ENCODE measurements at regions not wholly inside any gene's neighbourhood (a gene's known extent, or its start where the extent isn't known, plus 50 kb on each side); places are given as distances from the start of the nearest gene placed in this dataset.

GRCh38 chr12:74227846-74228545, 309.6 kb upstream of the ATXN7L3B start:
- Histone ChIP-seq H3K79me2 (ENCODE audit: insufficient read depth) (no peaks in the 10 kb centered on the region), H3K4me1 (ENCODE audit: insufficient read depth) (no peaks in the 10 kb centered on the region), H3K4me3 (no peak overlapping the region), H3K9me2 (ENCODE audit: insufficient read depth) (no peaks in the 10 kb centered on the region), H3K27me3 (replicated peaks; ENCODE audit: insufficient read depth) (no peaks in the 10 kb centered on the region), H3K9me3 (ENCODE audit: low read depth) (peaks cover 5% of the 10 kb centered on the region), H3K9ac (no peak overlapping the region), H3K36me3 (ENCODE audit: low read depth) (no peaks in the 10 kb centered on the region), H4K20me1 (ENCODE audit: insufficient read depth) (no peaks in the 10 kb centered on the region), H3K4me2 (ENCODE audit: unreplicated experiment) (no peak overlapping the region), H2AFZ (no peak overlapping the region), H3F3A (ENCODE audit: insufficient read depth) (no peaks in the 10 kb centered on the region), H3K27ac (no peak overlapping the region)
- in situ Hi-C loops (cut with MboI), result no loop called here
- TF ChIP-seq EZH2 (IDR thresholded peaks at IDR 0.05; ENCODE audit: insufficient read depth, poor library complexity, severe bottlenecking) (no peak), EZH2phosphoT487 (IDR thresholded peaks at IDR 0.05; ENCODE audit: insufficient read depth, low read depth) (no peak)
- no peak for DNase-seq
- WGBS, 2 experiments (ENCODE audit: low coverage in 1 of 2, low lambda C conversion rate in 2 of 2, missing lambda C conversion rate in 2 of 2), result 11 to 19% methylated on average over 3 of the region's 3 CpGs

DNA sequence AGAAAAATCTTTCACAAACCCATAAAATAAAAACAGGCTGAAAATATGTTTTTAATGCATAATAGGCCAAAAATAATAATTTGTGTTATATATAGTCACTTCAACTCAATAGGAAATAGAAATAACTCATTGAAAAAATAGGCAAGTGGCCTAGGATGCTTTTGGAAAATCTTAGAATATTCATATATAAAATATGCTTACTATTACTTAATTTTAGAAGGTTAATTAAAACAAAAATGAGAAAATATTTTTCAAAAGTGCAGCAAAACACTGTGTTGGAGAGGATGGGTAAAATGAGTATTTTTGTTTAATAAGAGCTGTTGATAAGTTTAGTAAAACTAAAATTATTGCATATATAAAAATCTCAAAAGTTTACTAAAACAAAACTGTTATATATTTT, 308.0 kb upstream of the ATXN7L3B start:
- Histone ChIP-seq H3K79me2 (ENCODE audit: insufficient read depth) (no peaks in the 10 kb centered on the region), H3K4me3 (no peak overlapping the region), H3K4me2 (ENCODE audit: unreplicated experiment) (no peak overlapping the region), H3K4me1 (ENCODE audit: insufficient read depth) (no peaks in the 10 kb centered on the region), H3K9ac (no peak overlapping the region), H3K27me3 (replicated peaks; ENCODE audit: insufficient read depth) (no peaks in the 10 kb centered on the region), H3K9me2 (ENCODE audit: insufficient read depth) (no peaks in the 10 kb centered on the region), H3K36me3 (ENCODE audit: low read depth) (no peaks in the 10 kb centered on the region), H2AFZ (no peak overlapping the region), H3K9me3 (ENCODE audit: low read depth) (peaks cover 5% of the 10 kb centered on the region), H4K20me1 (ENCODE audit: insufficient read depth) (no peaks in the 10 kb centered on the region), H3F3A (ENCODE audit: insufficient read depth) (no peaks in the 10 kb centered on the region), H3K27ac (no peak overlapping the region)
- DNase-seq, result no peak
- TF ChIP-seq EZH2 (IDR thresholded peaks at IDR 0.05; ENCODE audit: insufficient read depth, poor library complexity, severe bottlenecking) (no peak), EZH2phosphoT487 (IDR thresholded peaks at IDR 0.05; ENCODE audit: insufficient read depth, low read depth) (no peak)
- in situ Hi-C loops (cut with MboI), result no loop called here

DNA sequence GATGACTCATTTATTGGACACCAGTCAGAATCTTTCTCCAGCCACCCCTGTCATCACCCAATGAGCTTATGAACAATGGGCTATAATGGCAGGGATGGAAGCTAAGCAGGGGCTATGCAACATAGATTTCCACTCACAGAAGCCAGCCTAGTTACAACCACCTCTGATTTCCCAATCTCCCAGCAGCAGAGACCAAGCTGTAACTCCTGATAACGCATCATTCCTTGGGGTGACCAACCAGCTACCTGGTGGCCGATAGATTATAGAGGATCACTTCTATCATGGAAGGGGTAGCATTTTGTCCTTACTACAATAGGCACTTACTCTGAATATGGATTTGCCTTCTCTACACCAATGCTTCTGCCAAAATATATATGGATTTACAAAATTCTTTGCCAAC, 302.3 kb upstream of the ATXN7L3B start:
- Histone ChIP-seq H3K4me1 (ENCODE audit: insufficient read depth) (no peaks in the 10 kb centered on the region), H4K20me1 (ENCODE audit: insufficient read depth) (no peaks in the 10 kb centered on the region), H2AFZ (no peak overlapping the region), H3K27me3 (replicated peaks; ENCODE audit: insufficient read depth) (no peaks in the 10 kb centered on the region), H3K4me2 (ENCODE audit: unreplicated experiment) (no peak overlapping the region), H3K9me3 (ENCODE audit: low read depth) (no peaks in the 10 kb centered on the region), H3K79me2 (ENCODE audit: insufficient read depth) (no peaks in the 10 kb centered on the region), H3F3A (ENCODE audit: insufficient read depth) (no peaks in the 10 kb centered on the region), H3K36me3 (ENCODE audit: low read depth) (no peaks in the 10 kb centered on the region), H3K9me2 (ENCODE audit: insufficient read depth) (no peaks in the 10 kb centered on the region), H3K27ac (no peak overlapping the region), H3K4me3 (no peak overlapping the region), H3K9ac (no peak overlapping the region)
- TF ChIP-seq EZH2 (IDR thresholded peaks at IDR 0.05; ENCODE audit: insufficient read depth, poor library complexity, severe bottlenecking) (no peak), EZH2phosphoT487 (IDR thresholded peaks at IDR 0.05; ENCODE audit: insufficient read depth, low read depth) (no peak)
- no peak for DNase-seq
- in situ Hi-C loops (cut with MboI), result no loop called here
- WGBS, 2 experiments (ENCODE audit: low coverage in 1 of 2, low lambda C conversion rate in 2 of 2, missing lambda C conversion rate in 2 of 2), result 34 to 37% methylated on average over 2 of the region's 2 CpGs

DNA sequence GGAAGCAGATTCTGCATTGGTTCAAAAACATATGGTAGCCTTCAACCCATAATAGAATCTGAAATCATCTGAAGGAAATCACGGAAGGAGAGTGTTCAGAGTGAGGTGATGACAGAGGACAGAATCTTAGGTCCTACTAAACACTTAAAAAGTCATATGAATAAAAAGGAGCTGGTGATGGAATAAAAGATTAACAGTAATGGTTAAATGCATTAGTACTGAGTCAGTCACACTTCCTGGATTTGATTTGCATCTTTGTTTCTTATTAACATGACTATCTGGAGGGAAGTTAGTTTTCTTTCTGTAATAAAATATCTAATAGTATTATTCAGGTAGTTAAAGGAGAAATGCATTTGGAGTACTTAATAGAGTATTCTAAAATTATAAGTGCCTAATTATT, 296.3 kb upstream of the ATXN7L3B start:
- H3F3A ChIP-seq (ENCODE audit: insufficient read depth), result no peaks in the 10 kb centered on the region
- H2AFZ ChIP-seq, result no peak overlapping the region
- H3K79me2 ChIP-seq (ENCODE audit: insufficient read depth), result no peaks in the 10 kb centered on the region
- 0 to 4% methylated on average over 1 of the region's 1 CpG for WGBS, 2 experiments (ENCODE audit: low coverage in 1 of 2, low lambda C conversion rate in 2 of 2, missing lambda C conversion rate in 2 of 2)
- no peak overlapping the region for H3K9ac ChIP-seq
- H4K20me1 ChIP-seq (ENCODE audit: insufficient read depth), result no peaks in the 10 kb centered on the region
- in situ Hi-C loops (cut with MboI), result no loop called here
- H3K4me1 ChIP-seq (ENCODE audit: insufficient read depth), result no peaks in the 10 kb centered on the region
- H3K27me3 ChIP-seq (replicated peaks; ENCODE audit: insufficient read depth), result no peaks in the 10 kb centered on the region
- TF ChIP-seq EZH2 (IDR thresholded peaks at IDR 0.05; ENCODE audit: insufficient read depth, poor library complexity, severe bottlenecking) (no peak), EZH2phosphoT487 (IDR thresholded peaks at IDR 0.05; ENCODE audit: insufficient read depth, low read depth) (no peak)
- DNase-seq, result no peak
- H3K4me3 ChIP-seq, result no peak overlapping the region
- no peaks in the 10 kb centered on the region for H3K9me2 ChIP-seq (ENCODE audit: insufficient read depth)
- no peaks in the 10 kb centered on the region for H3K9me3 ChIP-seq (ENCODE audit: low read depth)
- H3K27ac ChIP-seq, result no peak overlapping the region
- no peaks in the 10 kb centered on the region for H3K36me3 ChIP-seq (ENCODE audit: low read depth)
- no peak overlapping the region for H3K4me2 ChIP-seq (ENCODE audit: unreplicated experiment)

- TF ChIP-seq EZH2phosphoT487 (IDR thresholded peaks at IDR 0.05; ENCODE audit: insufficient read depth, low read depth) (no peak), EZH2 (IDR thresholded peaks at IDR 0.05; ENCODE audit: insufficient read depth, poor library complexity, severe bottlenecking) (no peak)
- H3K4me1 ChIP-seq (ENCODE audit: insufficient read depth), result no peaks in the 10 kb centered on the region
- no peak overlapping the region for H3K4me2 ChIP-seq (ENCODE audit: unreplicated experiment)
- no peak overlapping the region for H3K4me3 ChIP-seq
- H3K79me2 ChIP-seq (ENCODE audit: insufficient read depth), result no peaks in the 10 kb centered on the region
- no peaks in the 10 kb centered on the region for H3K9me3 ChIP-seq (ENCODE audit: low read depth)
- H4K20me1 ChIP-seq (ENCODE audit: insufficient read depth), result no peaks in the 10 kb centered on the region
- H3K36me3 ChIP-seq (ENCODE audit: low read depth), result no peaks in the 10 kb centered on the region
- no peaks in the 10 kb centered on the region for H3F3A ChIP-seq (ENCODE audit: insufficient read depth)
- 42 to 50% methylated on average over 2 of the region's 2 CpGs for WGBS, 2 experiments (ENCODE audit: low coverage in 1 of 2, low lambda C conversion rate in 2 of 2, missing lambda C conversion rate in 2 of 2)
- in situ Hi-C loops (cut with MboI), result no loop called here
- no peak overlapping the region for H2AFZ ChIP-seq
- no peaks in the 10 kb centered on the region for H3K9me2 ChIP-seq (ENCODE audit: insufficient read depth)
- H3K9ac ChIP-seq, result no peak overlapping the region
- no peak overlapping the region for H3K27ac ChIP-seq
- no peaks in the 10 kb centered on the region for H3K27me3 ChIP-seq (replicated peaks; ENCODE audit: insufficient read depth)
- no peak for DNase-seq
Measured at GRCh38 chr12:74242088-74242487, 295.5 kb upstream of the ATXN7L3B start.

Data from GM23248 (cell line).